ENCODE measurements at regions not wholly inside any gene's neighbourhood (a gene's known extent, or its start where the extent isn't known, plus 50 kb on each side); places are given as distances from the start of the nearest gene placed in this dataset.

DNA sequence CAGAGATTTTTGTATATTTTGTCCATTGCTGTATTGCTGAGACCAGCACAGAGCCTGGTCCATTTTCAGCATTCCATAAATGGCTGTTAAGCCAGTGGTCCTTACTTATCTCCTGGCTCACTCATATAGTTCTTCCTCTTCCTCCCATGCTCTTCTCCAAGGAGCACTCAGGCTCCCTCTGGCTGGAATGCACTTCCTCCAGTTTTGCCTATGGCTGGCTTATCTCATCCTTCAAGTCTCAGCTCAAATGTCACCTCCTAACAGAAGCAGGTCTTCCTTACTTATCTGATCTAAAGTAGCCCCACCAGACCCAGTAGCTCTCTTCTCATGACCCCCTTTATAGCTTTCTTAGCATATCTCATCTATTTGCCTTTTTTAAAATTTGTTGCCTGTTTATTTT lies 146.9 kb downstream of the SLC30A10 start:
- Histone ChIP-seq H3K79me2 (ENCODE audit: insufficient read depth, low read length) (no peaks in the 10 kb centered on the region), H3K4me3 (replicated peaks in 1 of 2; ENCODE audit: low read depth in 1 of 2, low read length in 2 of 2) (no peak overlapping the region), H3K4me2 (ENCODE audit: low read length) (no peak overlapping the region), H3K27me3 (ENCODE audit: insufficient read depth, low read length) (no peaks in the 10 kb centered on the region), H3K27ac (ENCODE audit: low read depth, low read length) (no peak overlapping the region), H3K9me2 (ENCODE audit: insufficient read depth) (no peaks in the 10 kb centered on the region), H4K20me1 (ENCODE audit: insufficient read depth) (no peaks in the 10 kb centered on the region), H3K36me3 (ENCODE audit: control insufficient read depth in 1 of 2, insufficient read depth in 2 of 2, low read length in 2 of 2) (no peaks in the 10 kb centered on the region), H3K9ac (ENCODE audit: low read length) (no peak overlapping the region), H3K9me3 (ENCODE audit: control insufficient read depth in 1 of 2, insufficient read depth in 1 of 2, low read depth in 1 of 2, low read length in 2 of 2) (no peaks in the 10 kb centered on the region), H3K4me1 (ENCODE audit: control insufficient read depth in 1 of 2, insufficient read depth in 2 of 2, low read length in 2 of 2) (peaks cover 0 to 6% of the 10 kb centered on the region in 2 experiments; a peak in 2 of 4 replicates), H2AFZ (ENCODE audit: low read depth, low read length, poor library complexity, severe bottlenecking) (no peak overlapping the region)
- no TSS peak for BruUV-seq (replicated peaks)
- ATAC-seq (no peak; the same call in 1 of the 2 replicates), DNase-seq (ENCODE audit: low read depth, low spot score) (no peak)
- TF ChIP-seq ZNF274 (IDR thresholded peaks at IDR 0.05; ENCODE audit: low read depth, low read length) (no peak), SRF (IDR thresholded peaks at IDR 0.05; ENCODE audit: low read depth) (no peak), ZFX (IDR thresholded peaks at IDR 0.05) (no peak), YY1 (IDR thresholded peaks at IDR 0.05; ENCODE audit: extremely low read depth, insufficient replicate concordance, low read depth, low read length) (no peak), POLR2A (IDR thresholded peaks at IDR 0.05; ENCODE audit: borderline replicate concordance, extremely low read depth, insufficient read depth, insufficient read length) (no peak), SIN3A (IDR thresholded peaks at IDR 0.05; ENCODE audit: low read depth) (no peak), CBX3 (IDR thresholded peaks at IDR 0.05; ENCODE audit: low read depth) (no peak), EZH2phosphoT487 (IDR thresholded peaks at IDR 0.05; ENCODE audit: borderline replicate concordance) (no peak), REST (IDR thresholded peaks at IDR 0.05; ENCODE audit: low read depth) (no peak), SP1 (IDR thresholded peaks at IDR 0.05; ENCODE audit: low read depth) (no peak)
- TF ChIP-seq, protein P1, sequence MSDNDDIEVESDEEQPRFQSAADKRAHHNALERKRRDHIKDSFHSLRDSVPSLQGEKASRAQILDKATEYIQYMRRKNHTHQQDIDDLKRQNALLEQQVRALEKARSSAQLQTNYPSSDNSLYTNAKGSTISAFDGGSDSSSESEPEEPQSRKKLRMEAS (IDR thresholded peaks at IDR 0.05), result no peak
- ChIA-PET RAD21 (ENCODE audit: low non-redundant PET in 1 of 2, low total read pairs in 2 of 2, uncharacterized antibody in 2 of 2, unreplicated experiment in 2 of 2) (no interaction called here), POLR2A (no interaction called here), CTCF (no interaction called here)
- intact Hi-C loops (cut with micrococcal nuclease), result no loop called here

Data from HCT116 (cell line).